ENCODE measurements at regions not wholly inside any gene's neighbourhood (a gene's known extent, or its start where the extent isn't known, plus 50 kb on each side); places are given as distances from the start of the nearest gene placed in this dataset.

GRCh38 chr4:57425610-57426009, 315.4 kb upstream of the IGFBP7 start:
- no peaks in the 10 kb centered on the region for H3K9me3 ChIP-seq
- ATAC-seq (ENCODE audit: insufficient number of reproducible peaks, low FRiP score, low read depth) (no peak), DNase-seq (ENCODE audit: low spot score) (no peak)
- no peaks in the 10 kb centered on the region for H3K36me3 ChIP-seq
- H3K27ac ChIP-seq: no peak overlapping the region
- no peak overlapping the region for H3K4me3 ChIP-seq
- no peaks in the 10 kb centered on the region for H3K27me3 ChIP-seq (replicated peaks; ENCODE audit: insufficient read depth)
- H3K4me1 ChIP-seq (ENCODE audit: control insufficient read depth in 1 of 2, low read depth in 2 of 2): peaks cover 4 to 34% of the 10 kb centered on the region in 2 donors
- no peak for TF ChIP-seq CTCF (IDR thresholded peaks at IDR 0.05)

GRCh38 chr4:57424232-57424897, 314.2 kb upstream of the IGFBP7 start:
- Histone ChIP-seq H3K4me3 (peak overlapping the region; percentile 28), H3K27me3 (replicated peaks; ENCODE audit: insufficient read depth) (no peaks in the 10 kb centered on the region), H3K27ac (peak overlapping the region; percentile 71 to 74), H3K9me3 (no peaks in the 10 kb centered on the region), H3K4me1 (ENCODE audit: control insufficient read depth in 1 of 2, low read depth in 2 of 2) (peaks cover 4 to 34% of the 10 kb centered on the region in 2 donors), H3K36me3 (no peaks in the 10 kb centered on the region)
- no peak for TF ChIP-seq CTCF (IDR thresholded peaks at IDR 0.05)
- ATAC-seq (ENCODE audit: insufficient number of reproducible peaks, low FRiP score, low read depth) (peak; percentile 99), DNase-seq (ENCODE audit: low spot score) (peak; percentile 85)

GRCh38 chr4:57418133-57418532, 307.9 kb upstream of the IGFBP7 start:
- Histone ChIP-seq H3K27me3 (replicated peaks; ENCODE audit: insufficient read depth) (no peaks in the 10 kb centered on the region), H3K9me3 (no peaks in the 10 kb centered on the region), H3K36me3 (no peaks in the 10 kb centered on the region), H3K27ac (no peak overlapping the region), H3K4me3 (no peak overlapping the region), H3K4me1 (ENCODE audit: control insufficient read depth in 1 of 2, low read depth in 2 of 2) (peaks cover 2 to 16% of the 10 kb centered on the region in 2 donors)
- TF ChIP-seq CTCF (IDR thresholded peaks at IDR 0.05): no peak
- DNase-seq (ENCODE audit: low spot score) (no peak), ATAC-seq (ENCODE audit: insufficient number of reproducible peaks, low FRiP score, low read depth) (no peak)

- peak overlapping the region; percentile 77 to 88 for H3K27ac ChIP-seq
- no peak for ATAC-seq (ENCODE audit: insufficient number of reproducible peaks, low FRiP score, low read depth)
- no peak overlapping the region for H3K4me3 ChIP-seq
These were observed 302.3 kb upstream of the IGFBP7 start for GRCh38 chr4:57412259-57413054.

More at GRCh38 chr4:57412259-57413054, 302.3 kb upstream of the IGFBP7 start:
- no peaks in the 10 kb centered on the region for H3K36me3 ChIP-seq
- peaks cover 16 to 53% of the 10 kb centered on the region in 2 donors for H3K4me1 ChIP-seq (ENCODE audit: control insufficient read depth in 1 of 2, low read depth in 2 of 2)
- H3K27me3 ChIP-seq (replicated peaks; ENCODE audit: insufficient read depth): no peaks in the 10 kb centered on the region
- no peak for TF ChIP-seq CTCF (IDR thresholded peaks at IDR 0.05)
- H3K9me3 ChIP-seq: no peaks in the 10 kb centered on the region
- DNase-seq (ENCODE audit: low spot score): no peak

All from thoracic aorta (tissue), 2 donors.